Esophagus squamous epithelium (tissue), 4 donors: ENCODE measurements at regions not wholly inside any gene's neighbourhood (a gene's known extent, or its start where the extent isn't known, plus 50 kb on each side); places are given as distances from the start of the nearest gene placed in this dataset.

ENCODE experiments used
- CTCF ChIP-seq, 6 experiments: fragments of 450-650 bp in 4 of 6; fragments of 200-600 bp in 2 of 6; sonication (generic) in 2 of 6; IDR thresholded peaks; one replicate each; pipeline ENCODE4 v1.5.1; 2016 to 2019; ENCODE audit warnings: antibody characterized with exemption in 6 of 6, mild to moderate bottlenecking in 4 of 6, moderate library complexity in 4 of 6
- POLR2A ChIP-seq, 4 donors: fragments of 450-650 bp; IDR thresholded peaks; one replicate each; pipeline ENCODE4 v1.6.1; 2017; ENCODE audit warnings: antibody characterized with exemption in 4 of 4, mild to moderate bottlenecking in 4 of 4, moderate library complexity in 3 of 4

GRCh38 chr1:14065486-14065885, 365.5 kb downstream of the PRDM2 start:
- TF ChIP-seq CTCF (IDR thresholded peaks at IDR 0.05) (no peak), POLR2A (IDR thresholded peaks at IDR 0.05) (no peak)
